Caco-2 (cell line): ENCODE measurements at regions not wholly inside any gene's neighbourhood (a gene's known extent, or its start where the extent isn't known, plus 50 kb on each side); places are given as distances from the start of the nearest gene placed in this dataset.

ENCODE experiments used
- BruUV-seq: library from RNA; stranded (reverse); fragments of 400-500 nt; replicated peaks from 2 replicates; lab custom pipeline; 2021; lab: Mats Ljungman, UMichigan
- CTCF ChIA-PET: fragments of 300-600 bp; sonication (Branson Sonifier 250); formaldehyde crosslinking; loops from one replicate; lab custom pipeline; 2022; ENCODE audit warnings: antibody characterized with exemption; lab: Charles Lee
- POLR2A ChIA-PET: fragments of 300-600 bp; sonication (Branson Sonifier 250); formaldehyde crosslinking; loops from one replicate; lab custom pipeline; 2022; ENCODE audit warnings: antibody characterized with exemption; lab: Charles Lee
- DNase-seq, 2 experiments: peaks; one replicate each; pipeline versions ENCODE4 v3.0.0 to v3.0.0-alpha.2; 2020 to 2022
- H3K27me3 ChIP-seq: replicated peaks from 2 replicates; pipeline ENCODE4 v1.6.0; 2011; ENCODE audit warnings: low read length; ENCODE audit not compliant: control insufficient read depth, insufficient read depth
- H3K36me3 ChIP-seq: 2 replicates; pipeline ENCODE4 v1.5.1; 2011; ENCODE audit warnings: low read length; ENCODE audit not compliant: control insufficient read depth, insufficient read depth
- H3K4me1 ChIP-seq: fragments of 250-450 bp; sonication (Bioruptor Pico); 2 replicates; pipeline ENCODE4 v1.5.1; 2020; ENCODE audit warnings: mild to moderate bottlenecking
- H3K4me3 ChIP-seq: 2 replicates; pipeline ENCODE4 v1.5.1; 2011; ENCODE audit warnings: low read depth, mild to moderate bottlenecking, control low read depth, low read length
- H3K9me3 ChIP-seq: fragments of 250-450 bp; sonication (Bioruptor Pico); 2 replicates; pipeline ENCODE4 v1.5.1; 2020; ENCODE audit warnings: mild to moderate bottlenecking, moderate library complexity
- H3K27ac Mint-ChIP-seq: one replicate; pipeline ENCODE4 v1.8.0; 2022; ENCODE audit warnings: mixed read lengths; ENCODE audit not compliant: unreplicated experiment
- H3K27me3 Mint-ChIP-seq: one replicate; pipeline ENCODE4 v1.8.0; 2022; ENCODE audit warnings: mixed read lengths; ENCODE audit not compliant: insufficient read depth, unreplicated experiment
- H3K36me3 Mint-ChIP-seq: one replicate; pipeline ENCODE4 v1.8.0; 2022; ENCODE audit warnings: mild to moderate bottlenecking, mixed read lengths; ENCODE audit not compliant: insufficient read depth, unreplicated experiment
- H3K4me1 Mint-ChIP-seq: one replicate; pipeline ENCODE4 v1.8.0; 2022; ENCODE audit warnings: low read depth, mixed read lengths; ENCODE audit not compliant: unreplicated experiment
- H3K4me3 Mint-ChIP-seq: one replicate; pipeline ENCODE4 v1.8.0; 2022; ENCODE audit warnings: mild to moderate bottlenecking, moderate library complexity, mixed read lengths; ENCODE audit not compliant: unreplicated experiment
- H3K9me3 Mint-ChIP-seq: one replicate; pipeline ENCODE4 v1.8.0; 2022; ENCODE audit warnings: mixed read lengths; ENCODE audit not compliant: unreplicated experiment
- intact Hi-C: fragments of 100-400 bp; cut with micrococcal nuclease; formaldehyde crosslinking; loops from one replicate; pipeline ENCODE4 v1.10.0; 2022; ENCODE audit not compliant: unreplicated experiment
- TF ChIP-seq, protein P1 (sequence below), 2 experiments: fragments of 200-600 bp in 1 of 2; IDR thresholded peaks; 1 replicate in 1 of 2; 2 replicates in 1 of 2; pipeline versions ENCODE4 v1.5.1 to v1.8.0; 2011 to 2022; ENCODE audit warnings: antibody characterized with exemption in 1 of 2, control low read depth in 1 of 2, inconsistent platforms in 1 of 2, low read depth in 1 of 2, low read length in 1 of 2, mild to moderate bottlenecking in 1 of 2, moderate library complexity in 1 of 2; ENCODE audit not compliant: insufficient read depth in 1 of 2, severe bottlenecking in 1 of 2, unreplicated experiment in 1 of 2

DNA sequence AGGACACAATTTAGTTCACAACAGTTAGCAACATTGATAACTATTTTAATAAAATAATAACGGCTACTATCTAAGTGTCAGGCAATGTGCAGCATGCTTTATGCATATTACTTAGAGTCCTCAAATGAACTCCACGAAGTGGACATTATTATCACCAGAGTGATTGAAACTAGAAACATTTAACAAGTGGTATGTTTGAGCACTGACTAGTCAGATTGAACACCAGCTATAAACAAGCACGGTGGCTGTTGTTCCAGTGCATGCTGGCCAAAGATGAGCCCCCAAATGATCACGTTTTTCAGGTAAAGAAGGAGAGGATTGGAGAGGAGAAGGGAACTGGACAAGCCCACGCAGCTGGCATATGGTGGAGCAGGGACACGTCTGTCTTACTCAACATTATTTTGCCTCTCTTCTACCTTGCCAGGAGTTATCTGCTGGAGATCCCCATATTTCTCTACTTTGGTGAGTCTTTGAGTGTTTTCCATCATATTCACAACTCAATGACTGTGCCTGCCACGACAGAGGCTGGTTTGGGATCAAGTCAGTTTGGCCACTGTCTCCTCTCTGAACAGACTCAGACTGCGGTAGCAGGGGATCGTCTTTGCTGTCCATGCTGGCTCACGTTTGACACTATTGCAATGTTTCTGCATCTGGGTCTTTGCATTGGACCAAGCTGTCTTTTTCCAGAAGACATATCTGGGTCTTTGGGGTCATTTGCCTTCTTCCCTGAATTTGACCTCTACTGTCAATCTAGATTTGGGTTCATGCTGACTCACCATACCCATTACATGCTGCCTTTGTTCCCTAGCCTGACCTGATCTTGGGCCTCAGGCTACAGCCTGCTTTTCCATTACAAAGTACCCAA lies 66.0 kb upstream of the ACSL3 start:
- H3K4me1 Mint-ChIP-seq: peaks cover 44% of the 10 kb centered on the region
- H3K27ac Mint-ChIP-seq: no peak overlapping the region
- H3K27me3 Mint-ChIP-seq: no peaks in the 10 kb centered on the region
- H3K4me1 ChIP-seq: peaks cover 58% of the 10 kb centered on the region
- intact Hi-C loops: loop anchor here (5.0 kb wide), 1 partner anchor 103 kb away; no protein-coding TSS in a partner anchor
- no peak for DNase-seq
- no TSS peak for BruUV-seq
- H3K36me3 ChIP-seq: no peaks in the 10 kb centered on the region
- no peaks in the 10 kb centered on the region for H3K27me3 ChIP-seq
- POLR2A ChIA-PET: no interaction called here
- TF ChIP-seq, protein P1, sequence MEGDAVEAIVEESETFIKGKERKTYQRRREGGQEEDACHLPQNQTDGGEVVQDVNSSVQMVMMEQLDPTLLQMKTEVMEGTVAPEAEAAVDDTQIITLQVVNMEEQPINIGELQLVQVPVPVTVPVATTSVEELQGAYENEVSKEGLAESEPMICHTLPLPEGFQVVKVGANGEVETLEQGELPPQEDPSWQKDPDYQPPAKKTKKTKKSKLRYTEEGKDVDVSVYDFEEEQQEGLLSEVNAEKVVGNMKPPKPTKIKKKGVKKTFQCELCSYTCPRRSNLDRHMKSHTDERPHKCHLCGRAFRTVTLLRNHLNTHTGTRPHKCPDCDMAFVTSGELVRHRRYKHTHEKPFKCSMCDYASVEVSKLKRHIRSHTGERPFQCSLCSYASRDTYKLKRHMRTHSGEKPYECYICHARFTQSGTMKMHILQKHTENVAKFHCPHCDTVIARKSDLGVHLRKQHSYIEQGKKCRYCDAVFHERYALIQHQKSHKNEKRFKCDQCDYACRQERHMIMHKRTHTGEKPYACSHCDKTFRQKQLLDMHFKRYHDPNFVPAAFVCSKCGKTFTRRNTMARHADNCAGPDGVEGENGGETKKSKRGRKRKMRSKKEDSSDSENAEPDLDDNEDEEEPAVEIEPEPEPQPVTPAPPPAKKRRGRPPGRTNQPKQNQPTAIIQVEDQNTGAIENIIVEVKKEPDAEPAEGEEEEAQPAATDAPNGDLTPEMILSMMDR (IDR thresholded peaks at IDR 0.05; ENCODE audit: insufficient read depth in 1 of 2, low read depth in 1 of 2, low read length in 1 of 2, severe bottlenecking in 1 of 2, unreplicated experiment in 1 of 2): no peak
- no peaks in the 10 kb centered on the region for H3K9me3 ChIP-seq
- no peak overlapping the region for H3K4me3 Mint-ChIP-seq
- H3K36me3 Mint-ChIP-seq: no peaks in the 10 kb centered on the region
- no peak overlapping the region for H3K4me3 ChIP-seq
- CTCF ChIA-PET: interaction anchor here (1.0 kb wide), 1 partner anchor 109 kb away, joined by 3 read pairs; no protein-coding TSS in a partner anchor
- no peaks in the 10 kb centered on the region for H3K9me3 Mint-ChIP-seq

DNA sequence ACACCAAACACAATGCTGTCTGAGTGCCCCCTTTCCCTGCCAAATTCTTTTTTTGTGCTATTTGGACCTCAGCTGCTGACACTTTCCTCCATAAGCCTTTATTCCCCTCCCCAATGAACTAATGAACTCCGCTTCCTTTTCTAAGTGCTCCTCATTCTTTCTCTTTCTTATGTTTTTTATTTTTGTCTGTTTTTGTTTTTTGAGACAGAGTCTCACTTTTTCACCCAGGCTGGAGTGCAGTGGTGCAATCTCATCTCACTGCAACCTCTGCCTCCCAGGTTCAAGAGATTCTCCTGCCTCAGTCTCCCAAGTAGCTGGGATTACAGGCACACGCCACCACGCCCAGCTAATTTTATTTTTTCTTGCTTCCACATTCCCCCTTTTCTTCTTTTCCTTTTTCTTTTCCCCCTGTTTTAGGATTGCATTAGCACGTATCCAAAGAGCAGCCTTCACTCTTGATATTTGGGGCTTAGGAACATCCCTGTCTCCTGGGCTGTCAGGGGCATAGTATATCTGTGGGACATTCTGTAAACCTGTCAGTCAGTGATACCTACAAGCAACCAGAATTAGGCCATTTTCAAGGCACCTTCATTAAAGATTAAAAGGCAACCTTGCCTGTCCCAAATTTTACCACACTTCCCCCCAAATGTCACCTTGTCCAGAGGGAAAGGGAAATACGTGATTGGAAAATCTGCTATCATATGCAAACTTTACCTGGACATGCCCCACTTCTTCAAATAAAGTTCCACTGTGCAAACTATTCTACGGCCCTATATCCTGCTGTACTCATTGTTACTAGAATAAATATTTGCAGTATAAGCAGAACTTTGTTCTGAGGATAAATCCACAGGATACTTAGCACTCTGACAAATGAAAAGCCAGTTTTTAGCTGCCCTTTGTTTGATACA lies 65.1 kb upstream of the ACSL3 start:
- intact Hi-C loops: loop anchor here (1.0 to 5.0 kb wide), 10 partner anchors 12 to 108 kb away; no protein-coding TSS in a partner anchor
- Histone ChIP-seq H3K9me3 (no peaks in the 10 kb centered on the region), H3K36me3 (no peaks in the 10 kb centered on the region), H3K4me1 (peaks cover 64% of the 10 kb centered on the region), H3K4me3 (no peak overlapping the region), H3K27me3 (no peaks in the 10 kb centered on the region)
- peak overlapping the region; percentile 39 for H3K4me3 Mint-ChIP-seq
- TF ChIP-seq, protein P1 (IDR thresholded peaks at IDR 0.05; ENCODE audit: insufficient read depth in 1 of 2, low read depth in 1 of 2, low read length in 1 of 2, severe bottlenecking in 1 of 2, unreplicated experiment in 1 of 2): no peak
- no peaks in the 10 kb centered on the region for H3K9me3 Mint-ChIP-seq
- H3K4me1 Mint-ChIP-seq: peaks cover 48% of the 10 kb centered on the region
- POLR2A ChIA-PET: interaction anchor here (1.4 to 1.7 kb wide), 2 partner anchors 66 to 86 kb away, joined by 7 to 8 read pairs; no protein-coding TSS in a partner anchor
- no TSS peak for BruUV-seq
- peak overlapping the region; percentile 68 for H3K27ac Mint-ChIP-seq
- CTCF ChIA-PET: interaction anchor here (1.0 to 2.1 kb wide), 7 partner anchors 10 to 143 kb away, joined by 3 to 19 read pairs (median 9); no protein-coding TSS in a partner anchor
- H3K36me3 Mint-ChIP-seq: no peaks in the 10 kb centered on the region
- DNase-seq: peak in 1 of 2 experiments; percentile 65
- H3K27me3 Mint-ChIP-seq: no peaks in the 10 kb centered on the region
